ENCODE measurements at regions not wholly inside any gene's neighbourhood (a gene's known extent, or its start where the extent isn't known, plus 50 kb on each side); places are given as distances from the start of the nearest gene placed in this dataset.
"Not testable (repeated sequence)": the region's sequence is repeated elsewhere in the genome, so short reads cannot be mapped to it uniquely, and the experiment has no call there.

DNA sequence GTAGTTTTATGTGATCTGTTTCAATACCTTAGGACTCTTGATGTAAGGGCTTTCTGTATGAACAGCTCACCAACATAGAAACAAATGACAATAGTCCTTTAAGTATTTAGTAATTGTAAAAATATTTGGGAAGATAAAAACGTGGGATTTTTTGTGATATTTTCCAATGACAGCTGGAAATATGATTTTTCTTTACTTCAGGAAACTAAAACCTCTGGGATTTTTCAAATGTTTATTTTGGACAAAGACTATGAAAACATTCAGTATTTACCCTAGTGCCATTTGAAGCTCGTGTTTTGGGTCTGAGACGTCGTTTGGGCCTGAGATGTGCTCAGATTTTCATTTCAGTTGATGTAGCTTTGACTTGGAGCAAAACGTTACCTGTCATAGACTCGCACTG, 240.0 kb downstream of the BMP4 start:
- no peak for DNase-seq (ENCODE audit: low read depth)
- no peak for TF ChIP-seq CTCF (conservative IDR thresholded peaks at IDR 0.05; ENCODE audit: low read depth, low read length)
- H3K4me3 ChIP-seq (ENCODE audit: low read depth, low read length): no peak overlapping the region

DNA sequence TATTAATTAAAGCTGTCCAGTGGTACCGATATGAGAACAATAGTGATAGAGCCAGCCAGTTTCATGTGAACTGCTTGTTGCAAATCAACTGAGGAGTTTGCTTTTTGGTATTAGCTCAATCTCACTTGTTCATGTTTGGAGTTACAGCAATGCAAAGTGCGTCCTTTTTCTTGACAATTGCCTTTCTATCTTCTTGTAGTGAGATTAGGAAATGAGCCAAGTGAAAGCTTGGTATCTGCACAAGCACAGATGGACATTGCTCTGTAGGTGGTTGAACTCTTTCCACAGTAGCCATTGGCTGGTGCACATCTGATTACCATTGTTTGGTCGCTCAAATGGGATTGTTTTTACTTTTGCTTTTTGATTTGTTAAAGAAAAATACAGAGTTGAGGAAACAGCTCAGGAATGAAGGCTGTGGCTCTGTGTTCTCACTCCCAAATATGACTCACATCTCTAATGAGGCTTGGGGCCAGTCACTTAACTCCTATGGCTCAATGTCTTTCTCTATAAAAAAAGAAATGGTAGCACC, 241.4 kb downstream of the BMP4 start:
- no peak overlapping the region for H3K4me3 ChIP-seq (ENCODE audit: low read depth, low read length)
- DNase-seq (ENCODE audit: low read depth): peak; percentile 30
- TF ChIP-seq CTCF (conservative IDR thresholded peaks at IDR 0.05; ENCODE audit: low read depth, low read length): no peak

GRCh38 chr14:53714495-53715192, 242.0 kb downstream of the BMP4 start:
- DNase-seq (ENCODE audit: low read depth): no peak
- no peak overlapping the region for H3K4me3 ChIP-seq (ENCODE audit: low read depth, low read length)
- no peak for TF ChIP-seq CTCF (conservative IDR thresholded peaks at IDR 0.05; ENCODE audit: low read depth, low read length)

DNA sequence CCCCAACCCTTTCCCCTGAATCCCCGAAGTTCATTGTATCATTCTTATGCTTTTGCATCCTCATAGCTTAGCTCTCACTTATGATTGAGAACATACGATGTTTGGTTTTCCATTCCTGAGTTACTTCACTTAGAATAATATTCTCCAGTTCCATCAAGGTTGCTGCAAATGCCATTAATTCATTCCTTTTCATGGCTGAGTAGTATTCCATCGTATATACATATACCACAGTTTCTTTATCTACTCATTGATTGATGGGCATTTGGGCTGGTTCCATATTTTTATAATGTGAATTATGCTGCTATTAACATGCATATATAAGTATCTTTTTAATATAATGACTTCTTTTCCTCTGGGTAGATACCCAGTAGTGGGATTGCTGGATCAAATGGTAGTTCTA, 243.7 kb downstream of the BMP4 start:
- H3K4me3 ChIP-seq (ENCODE audit: low read depth, low read length): not testable (repeated sequence)

DNA sequence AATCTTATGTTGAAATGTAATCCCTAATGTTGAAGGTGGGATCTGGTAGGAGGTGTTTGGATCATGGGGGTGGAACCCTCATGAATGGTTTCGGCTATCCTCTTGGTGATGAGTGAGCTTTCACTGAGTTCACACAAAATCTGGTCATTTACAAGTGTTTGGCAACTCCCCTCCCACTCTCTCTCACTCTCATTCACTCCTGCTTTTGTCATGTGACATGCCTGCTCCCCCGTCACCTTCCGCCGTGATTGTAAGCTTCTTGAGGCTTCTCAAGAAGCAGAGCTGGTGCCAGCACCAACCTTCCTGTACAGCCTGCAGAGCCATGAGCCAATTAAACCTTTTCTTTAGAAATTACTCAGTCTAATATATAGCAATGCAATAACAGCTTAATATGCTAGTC, 245.4 kb downstream of the BMP4 start:
- no peak overlapping the region for H3K4me3 ChIP-seq (ENCODE audit: low read depth, low read length)
- TF ChIP-seq CTCF (conservative IDR thresholded peaks at IDR 0.05; ENCODE audit: low read depth, low read length): no peak
- DNase-seq (ENCODE audit: low read depth): no peak

More for the DNA sequence above, 243.7 kb downstream of the BMP4 start:
- not testable (repeated sequence) for DNase-seq (ENCODE audit: low read depth)

- no peak for DNase-seq (ENCODE audit: low read depth)
- no peak overlapping the region for H3K4me3 ChIP-seq (ENCODE audit: low read depth, low read length)
- no peak for TF ChIP-seq CTCF (conservative IDR thresholded peaks at IDR 0.05; ENCODE audit: low read depth, low read length)
These were observed 246.0 kb downstream of the BMP4 start for GRCh38 chr14:53710615-53711014.

GRCh38 chr14:53709381-53709780, 247.2 kb downstream of the BMP4 start:
- no peak overlapping the region for H3K4me3 ChIP-seq (ENCODE audit: low read depth, low read length)
- no peak for TF ChIP-seq CTCF (conservative IDR thresholded peaks at IDR 0.05; ENCODE audit: low read depth, low read length)
- DNase-seq (ENCODE audit: low read depth): no peak

All from choroid plexus epithelial cell (primary cell).